HUES64 (cell line): ENCODE measurements at regions not wholly inside any gene's neighbourhood (a gene's known extent, or its start where the extent isn't known, plus 50 kb on each side); places are given as distances from the start of the nearest gene placed in this dataset.
A peak's percentile ranks its signal among the peaks of the same experiment; 100 is the strongest.

ENCODE experiments used
- H3K27ac ChIP-seq: 2 replicates; pipeline ENCODE4 v1.7.0; 2013; ENCODE audit warnings: low read depth, low read length, inconsistent platforms
- H3K27me3 ChIP-seq: 2 replicates; pipeline ENCODE4 v1.6.1; 2013; ENCODE audit warnings: mild to moderate bottlenecking, low read length; ENCODE audit not compliant: insufficient read depth
- H3K36me3 ChIP-seq: 2 replicates; pipeline ENCODE4 v1.6.1; 2013; ENCODE audit warnings: mild to moderate bottlenecking, low read length; ENCODE audit not compliant: insufficient read depth
- H3K4me1 ChIP-seq: 2 replicates; pipeline ENCODE4 v1.6.1; 2013; ENCODE audit warnings: mild to moderate bottlenecking, low read length, moderate library complexity; ENCODE audit not compliant: insufficient read depth
- H3K4me3 ChIP-seq: 2 replicates; pipeline ENCODE4 v1.5.1; 2013; ENCODE audit warnings: mild to moderate bottlenecking, low read length, moderate library complexity
- H3K9ac ChIP-seq: 2 replicates; pipeline ENCODE4 v1.6.1; 2013; ENCODE audit warnings: mild to moderate bottlenecking, low read depth, low read length
- H3K9me3 ChIP-seq: 2 replicates; pipeline ENCODE4 v1.6.1; 2013; ENCODE audit warnings: low read depth, low read length; ENCODE audit not compliant: insufficient read depth
- WGBS: fragments of 150-250, 120-280 bp; methylation state at CpG from one replicate; pipeline ENCODE4 v1.1.7; 2013; ENCODE audit warnings: missing lambda C conversion rate; 5-methylcytosine and 5-hydroxymethylcytosine counted together

DNA sequence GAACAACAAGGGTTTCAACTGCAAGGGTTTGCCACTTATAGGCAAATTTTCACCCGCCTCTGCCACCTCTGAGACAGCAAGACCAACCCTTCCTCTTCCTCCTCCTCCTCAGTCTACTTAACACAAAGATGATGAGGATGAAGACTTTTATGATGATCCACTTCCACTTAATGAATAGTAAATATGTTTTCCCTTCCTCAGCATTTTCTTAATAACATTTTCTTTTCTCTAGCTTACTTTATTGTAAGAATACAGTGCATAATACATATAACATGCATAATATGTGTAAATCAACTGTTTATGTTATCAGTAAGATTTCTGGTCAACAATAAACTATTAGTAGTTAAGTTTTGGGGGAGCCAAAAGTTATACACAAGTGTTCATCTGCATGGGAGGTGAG, 77.4 kb downstream of the KLF15 start:
- WGBS = 94% methylated on average over 1 of the region's 1 CpG
- Histone ChIP-seq H3K4me3 (no peak overlapping the region), H3K27ac (no peak overlapping the region), H3K9me3 (no peaks in the 10 kb centered on the region), H3K27me3 (no peaks in the 10 kb centered on the region), H3K36me3 (no peaks in the 10 kb centered on the region), H3K4me1 (no peaks in the 10 kb centered on the region), H3K9ac (no peak overlapping the region)

- WGBS = 89% methylated on average over 8 of the region's 8 CpGs
- no peak overlapping the region for H3K9ac ChIP-seq
These were observed 79.4 kb downstream of the KLF15 start for GRCh38 chr3:126277629-126278378.

DNA sequence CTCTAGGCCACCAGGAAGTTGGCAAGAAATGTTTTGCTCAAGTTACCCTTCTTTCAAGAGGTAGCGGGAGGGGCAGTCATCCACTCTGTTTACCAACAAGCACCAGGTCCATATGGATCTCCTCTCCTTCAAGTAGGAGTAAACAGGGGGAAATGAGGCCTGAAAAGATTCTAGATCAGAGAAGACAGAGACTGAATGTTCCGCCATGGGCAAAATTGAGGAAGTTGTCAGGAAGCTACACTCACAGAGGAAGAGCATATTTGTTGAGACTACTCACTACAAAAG, 81.6 kb downstream of the KLF15 start:
- no peaks in the 10 kb centered on the region for H3K4me1 ChIP-seq
- no peak overlapping the region for H3K4me3 ChIP-seq
- WGBS = 95% methylated on average over 2 of the region's 2 CpGs
- no peak overlapping the region for H3K9ac ChIP-seq
- no peak overlapping the region for H3K27ac ChIP-seq
- no peaks in the 10 kb centered on the region for H3K36me3 ChIP-seq
- no peaks in the 10 kb centered on the region for H3K27me3 ChIP-seq
- no peaks in the 10 kb centered on the region for H3K9me3 ChIP-seq

More at GRCh38 chr3:126277629-126278378, 79.4 kb downstream of the KLF15 start:
- Histone ChIP-seq H3K4me3 (no peak overlapping the region), H3K27me3 (no peaks in the 10 kb centered on the region), H3K4me1 (no peaks in the 10 kb centered on the region), H3K9me3 (no peaks in the 10 kb centered on the region), H3K36me3 (no peaks in the 10 kb centered on the region), H3K27ac (no peak overlapping the region)

DNA sequence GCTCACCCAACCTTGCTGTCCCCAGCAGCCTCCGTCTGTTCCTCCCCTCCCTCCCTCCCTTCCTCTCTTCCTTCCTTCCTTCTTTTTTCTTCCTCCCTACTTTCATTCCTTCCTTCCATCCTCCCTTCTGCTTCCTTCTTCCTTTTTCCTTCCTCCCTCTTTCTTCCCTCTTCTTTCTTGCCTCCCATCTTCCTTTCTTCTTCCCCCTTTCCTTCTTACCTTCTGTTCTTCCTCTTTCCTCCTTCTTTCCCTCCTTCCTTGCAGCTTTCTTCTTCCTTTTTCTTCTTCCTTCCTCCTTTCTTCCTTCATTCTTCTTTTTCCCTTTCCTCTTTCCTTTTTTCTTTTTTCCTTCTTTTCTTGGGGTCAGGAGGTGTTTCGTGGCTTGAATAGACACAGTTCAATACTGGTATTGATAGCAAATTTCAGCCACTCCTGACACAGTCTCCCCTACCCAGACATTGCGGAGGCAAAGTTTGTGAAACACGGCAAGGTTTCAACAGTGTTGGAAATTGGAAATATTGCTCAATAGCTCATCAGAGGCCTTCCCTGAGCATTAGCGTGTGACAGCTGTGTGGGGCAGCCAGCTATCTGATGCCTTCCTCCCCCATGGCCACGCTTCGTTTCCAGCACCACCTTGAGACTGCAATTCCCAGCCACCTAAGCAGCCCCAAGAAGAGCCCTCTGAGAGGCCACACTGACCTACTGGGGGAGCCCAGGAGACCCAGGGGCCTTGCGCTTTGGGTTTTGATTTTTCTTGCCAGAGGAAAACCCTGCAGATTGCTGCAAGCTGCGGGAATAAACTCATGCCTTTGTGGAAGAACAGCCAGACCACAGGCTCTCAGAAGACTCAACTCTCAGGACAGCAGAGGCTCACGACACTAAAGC, 82.2 kb downstream of the KLF15 start:
- WGBS = 91% methylated on average over 10 of the region's 10 CpGs

GRCh38 chr3:126270145-126270811, 86.9 kb downstream of the KLF15 start:
- Histone ChIP-seq H3K4me3 (no peak overlapping the region), H3K27ac (no peak overlapping the region), H3K9me3 (no peaks in the 10 kb centered on the region), H3K9ac (no peak overlapping the region), H3K4me1 (peaks cover 11% of the 10 kb centered on the region), H3K36me3 (no peaks in the 10 kb centered on the region), H3K27me3 (peaks cover 15% of the 10 kb centered on the region)
- WGBS = 91% methylated on average over 6 of the region's 9 CpGs

More for the DNA sequence above, 82.2 kb downstream of the KLF15 start:
- Histone ChIP-seq H3K27ac (no peak overlapping the region), H3K4me3 (no peak overlapping the region), H3K36me3 (no peaks in the 10 kb centered on the region), H3K4me1 (no peaks in the 10 kb centered on the region), H3K9ac (no peak overlapping the region), H3K9me3 (no peaks in the 10 kb centered on the region), H3K27me3 (no peaks in the 10 kb centered on the region)

GRCh38 chr3:126269354-126269753, 87.9 kb downstream of the KLF15 start:
- Histone ChIP-seq H3K27me3 (peaks cover 15% of the 10 kb centered on the region), H3K4me3 (no peak overlapping the region), H3K4me1 (peaks cover 12% of the 10 kb centered on the region), H3K36me3 (no peaks in the 10 kb centered on the region), H3K9ac (no peak overlapping the region), H3K27ac (no peak overlapping the region), H3K9me3 (no peaks in the 10 kb centered on the region)
- WGBS = 85% methylated on average over 4 of the region's 4 CpGs

DNA sequence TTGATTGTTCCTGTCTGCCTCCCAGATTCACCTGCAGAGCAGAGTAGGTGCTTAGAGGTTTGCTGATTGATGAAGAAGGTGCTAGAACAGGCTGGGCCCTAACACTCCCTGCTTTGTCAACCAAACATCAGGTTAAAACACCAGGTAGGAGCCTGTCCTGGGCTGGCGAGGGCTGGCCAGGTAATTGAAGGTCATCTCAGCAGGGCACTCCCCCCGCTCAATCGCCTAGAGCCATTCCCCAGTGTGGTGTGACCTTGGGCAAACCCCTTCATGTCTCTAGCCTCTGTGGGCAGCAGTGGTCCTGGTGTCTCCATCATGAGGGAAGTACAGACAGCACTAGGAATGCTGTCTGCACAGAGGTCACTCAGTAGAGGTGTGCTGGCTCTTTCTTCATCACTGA, 88.3 kb downstream of the KLF15 start:
- WGBS = 82% methylated on average over 3 of the region's 3 CpGs
- Histone ChIP-seq H3K36me3 (no peaks in the 10 kb centered on the region), H3K27ac (no peak overlapping the region), H3K4me1 (peaks cover 12% of the 10 kb centered on the region), H3K9ac (no peak overlapping the region), H3K27me3 (peaks cover 15% of the 10 kb centered on the region), H3K9me3 (no peaks in the 10 kb centered on the region), H3K4me3 (no peak overlapping the region)

- Histone ChIP-seq H3K4me3 (peak overlapping the region; percentile 58), H3K4me1 (peaks cover 12% of the 10 kb centered on the region), H3K9ac (peak overlapping the region; percentile 85), H3K27ac (peak overlapping the region; percentile 89; the same call in 1 of the 2 replicates), H3K27me3 (peaks cover 15% of the 10 kb centered on the region), H3K9me3 (no peaks in the 10 kb centered on the region), H3K36me3 (no peaks in the 10 kb centered on the region)
- WGBS = 69% methylated on average over 15 of the region's 15 CpGs
These were observed 87.7 kb upstream of the ALDH1L1 start for GRCh38 chr3:126267976-126268615.

GRCh38 chr3:126267169-126267975, 87.0 kb upstream of the ALDH1L1 start:
- peaks cover 15% of the 10 kb centered on the region for H3K27me3 ChIP-seq
- H3K9me3 ChIP-seq = no peaks in the 10 kb centered on the region
- peak overlapping the region; percentile 85 for H3K9ac ChIP-seq
- H3K36me3 ChIP-seq = no peaks in the 10 kb centered on the region
- peak overlapping the region; percentile 58 for H3K4me3 ChIP-seq
- peak overlapping the region; percentile 89 for H3K27ac ChIP-seq
- WGBS = 5% methylated on average over 61 of the region's 62 CpGs
- peaks cover 12% of the 10 kb centered on the region for H3K4me1 ChIP-seq

DNA sequence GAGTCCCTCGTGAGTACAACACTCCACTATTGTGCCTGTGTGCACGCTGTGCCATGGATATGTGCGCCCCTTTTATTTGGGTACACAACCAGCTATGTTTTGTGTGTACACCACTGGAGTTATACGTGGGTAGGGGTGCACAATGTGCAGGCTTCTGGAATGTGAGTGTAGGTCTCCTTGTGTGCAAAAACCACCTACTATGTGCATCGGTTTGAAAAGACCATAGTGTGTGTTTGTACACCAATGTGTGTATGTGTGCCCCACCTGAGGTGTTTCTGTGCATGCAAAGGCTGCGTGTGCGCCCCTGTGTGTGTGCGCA, 86.4 kb upstream of the ALDH1L1 start:
- H3K27ac ChIP-seq = peak overlapping the region; percentile 89
- WGBS = 65% methylated on average over 8 of the region's 8 CpGs
- H3K4me1 ChIP-seq = peaks cover 12% of the 10 kb centered on the region
- no peaks in the 10 kb centered on the region for H3K36me3 ChIP-seq
- 0 out of 2 replicates have a peak, but pooled peaks cover 2% of the 10 kb centered on the region for H3K9me3 ChIP-seq
- H3K27me3 ChIP-seq = peaks cover 15% of the 10 kb centered on the region
- H3K9ac ChIP-seq = peak overlapping the region; percentile 85
- peak overlapping the region; percentile 58 for H3K4me3 ChIP-seq
